H4 (cell line): ENCODE measurements at regions not wholly inside any gene's neighbourhood (a gene's known extent, or its start where the extent isn't known, plus 50 kb on each side); places are given as distances from the start of the nearest gene placed in this dataset.

Source experiments
- DNase-seq: peaks from one replicate; pipeline ENCODE4 v3.0.0-alpha.2; 2015; ENCODE audit warnings: low spot score

DNA sequence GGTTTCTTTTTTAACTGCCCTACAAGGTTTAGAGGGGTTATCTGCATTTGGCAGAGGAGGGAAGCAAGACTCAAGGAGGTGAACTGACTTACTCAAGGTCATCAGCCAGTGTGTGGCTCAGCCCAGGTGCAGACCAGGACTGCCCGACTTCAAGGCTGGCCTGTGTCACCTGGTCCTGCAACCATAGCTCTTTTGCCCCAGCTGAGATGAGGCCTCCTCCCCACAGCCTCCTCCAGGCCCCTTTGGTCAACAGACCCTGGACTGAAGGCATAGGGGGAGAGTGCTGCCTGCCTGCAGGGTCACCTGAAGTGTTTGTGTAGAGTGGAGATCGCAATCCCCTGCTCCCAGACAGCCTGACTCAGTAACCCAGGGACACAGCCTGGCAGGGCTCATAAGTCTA lies 168.5 kb upstream of the GLI2 start:
- no peak for DNase-seq

GRCh38 chr2:120568089-120568974 lies 167.3 kb upstream of the GLI2 start:
- no peak for DNase-seq

- no peak for DNase-seq
Measured at GRCh38 chr2:120568975-120569268, 166.7 kb upstream of the GLI2 start.

GRCh38 chr2:120570001-120570400 lies 165.7 kb upstream of the GLI2 start:
- no peak for DNase-seq

- no peak for DNase-seq
Measured at GRCh38 chr2:120570546-120570945, 165.1 kb upstream of the GLI2 start.

DNA sequence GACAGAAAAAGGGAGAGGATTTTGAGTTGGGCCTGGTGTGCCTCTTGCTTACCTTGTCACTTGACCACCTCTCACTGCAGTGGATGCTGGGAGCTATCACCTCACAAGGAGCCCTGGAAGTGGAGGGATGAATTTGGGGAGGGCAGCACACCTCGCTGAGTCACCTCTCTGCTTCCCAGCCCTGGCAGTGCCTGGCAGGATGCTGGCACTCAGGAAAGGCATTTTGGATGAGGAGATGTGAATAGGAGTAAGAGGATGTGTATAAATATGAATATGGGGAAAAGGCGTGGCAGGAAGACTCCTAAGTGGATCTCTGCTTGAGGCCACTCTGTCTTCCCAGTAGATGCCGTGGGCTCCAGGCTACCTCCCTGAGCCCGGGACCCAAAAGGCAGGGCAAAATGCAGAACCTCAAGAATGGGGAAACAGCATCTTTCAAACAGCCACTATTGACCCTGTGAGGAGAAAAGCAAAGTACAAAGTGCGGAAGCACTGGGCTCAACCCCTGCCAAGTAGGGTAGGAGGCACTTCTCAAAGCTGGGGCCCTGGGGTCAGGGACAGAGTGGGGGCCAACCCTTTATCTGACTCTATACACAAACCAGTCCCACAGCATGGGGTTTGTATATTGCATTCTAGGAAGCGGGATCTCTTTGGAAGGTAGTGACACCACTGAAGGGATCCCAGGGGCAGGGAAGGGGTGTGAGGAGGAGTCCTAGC lies 164.5 kb upstream of the GLI2 start:
- DNase-seq: no peak

- no peak for DNase-seq
Measured at GRCh38 chr2:120572226-120572625, 163.4 kb upstream of the GLI2 start.

- DNase-seq: no peak
Measured at GRCh38 chr2:120574620-120575019, 161.0 kb upstream of the GLI2 start.

- no peak for DNase-seq
Measured at GRCh38 chr2:120575966-120576365, 159.7 kb upstream of the GLI2 start.

- DNase-seq: no peak
Measured at GRCh38 chr2:120576509-120577474, 158.9 kb upstream of the GLI2 start.

DNA sequence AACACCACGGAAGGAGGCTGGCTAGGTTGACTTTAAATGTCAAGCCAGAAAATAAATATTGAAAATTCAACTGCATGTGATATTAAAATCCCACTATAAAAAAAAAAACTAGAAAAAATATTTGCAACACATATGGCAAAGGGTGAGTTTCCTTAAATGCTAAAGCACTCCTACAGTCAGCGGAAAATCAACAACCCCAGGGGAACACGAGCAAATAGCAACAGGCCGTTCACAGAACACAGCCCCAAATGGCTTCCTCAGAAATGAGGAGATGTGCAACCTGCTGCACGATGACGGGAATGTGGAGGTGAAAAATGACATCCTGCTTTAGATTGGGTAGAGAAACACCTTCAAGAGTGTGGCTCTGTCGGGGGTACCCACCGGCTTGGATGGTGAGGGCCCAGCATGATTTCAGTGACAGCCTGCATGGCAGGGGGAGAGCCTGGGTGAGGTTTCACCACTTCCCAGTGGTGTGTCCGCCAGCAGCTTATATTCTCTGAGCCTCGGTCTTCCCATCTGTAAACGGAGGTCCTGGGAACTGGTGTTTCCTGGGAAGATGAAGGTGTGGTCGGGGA lies 157.9 kb upstream of the GLI2 start:
- DNase-seq: no peak

- DNase-seq: no peak
Measured at GRCh38 chr2:120578576-120579352, 156.9 kb upstream of the GLI2 start.

- no peak for DNase-seq
Measured at GRCh38 chr2:120579916-120580685, 155.6 kb upstream of the GLI2 start.

DNA sequence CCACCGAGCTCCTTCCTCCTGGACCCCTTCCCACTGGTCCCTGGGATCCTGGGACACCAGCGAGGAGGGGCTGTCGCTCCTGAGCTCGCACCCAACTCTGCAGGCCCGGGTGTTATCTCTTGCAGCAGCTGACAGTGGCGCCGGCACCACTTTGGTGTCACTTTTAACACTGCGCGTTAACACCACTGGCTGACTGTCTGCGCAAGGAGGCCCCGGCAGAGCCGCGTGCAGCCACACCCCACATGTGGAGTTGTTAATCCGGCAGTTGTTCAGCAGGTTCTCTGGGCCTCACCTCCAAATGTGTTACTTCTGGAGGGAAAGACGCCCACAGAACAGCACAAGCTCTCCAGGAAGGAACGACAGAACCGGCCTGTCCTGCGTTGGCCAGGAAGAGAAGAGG lies 155.0 kb upstream of the GLI2 start:
- DNase-seq: no peak

- no peak for DNase-seq
Measured at GRCh38 chr2:120583121-120583520, 152.5 kb upstream of the GLI2 start.

DNA sequence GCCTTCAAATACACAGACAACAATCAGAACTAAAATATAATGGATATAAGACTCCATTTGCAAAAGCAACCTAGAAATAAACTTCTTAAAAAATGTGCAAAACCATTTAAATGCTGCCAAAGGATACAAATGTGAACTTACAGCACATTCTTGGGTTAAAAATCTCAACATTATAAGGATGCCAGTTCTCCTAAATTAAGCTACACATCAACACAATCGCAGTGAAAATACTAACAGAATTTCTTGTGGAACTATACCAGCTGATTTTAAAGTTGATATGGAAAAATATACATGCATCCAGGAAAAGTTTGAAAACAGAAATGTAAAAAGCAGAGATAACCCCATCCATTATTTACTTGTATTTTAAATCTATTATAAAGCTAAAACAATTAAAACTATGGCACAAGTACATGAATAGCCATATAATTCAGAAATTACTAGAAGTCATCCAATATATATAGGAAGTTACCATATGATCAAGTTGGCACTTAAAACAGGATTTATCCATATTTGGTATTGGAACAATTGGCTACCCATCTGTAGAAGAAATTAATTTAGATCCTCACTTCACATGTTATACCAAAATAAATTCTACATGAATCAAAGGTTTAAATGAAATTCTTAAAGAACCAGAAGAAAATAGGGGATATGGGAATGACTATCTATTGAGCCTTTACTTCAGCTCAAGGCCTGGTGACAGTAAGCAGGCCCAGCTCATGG lies 151.7 kb upstream of the GLI2 start:
- no peak for DNase-seq

GRCh38 chr2:120586507-120587278 lies 149.0 kb upstream of the GLI2 start:
- DNase-seq: no peak

DNA sequence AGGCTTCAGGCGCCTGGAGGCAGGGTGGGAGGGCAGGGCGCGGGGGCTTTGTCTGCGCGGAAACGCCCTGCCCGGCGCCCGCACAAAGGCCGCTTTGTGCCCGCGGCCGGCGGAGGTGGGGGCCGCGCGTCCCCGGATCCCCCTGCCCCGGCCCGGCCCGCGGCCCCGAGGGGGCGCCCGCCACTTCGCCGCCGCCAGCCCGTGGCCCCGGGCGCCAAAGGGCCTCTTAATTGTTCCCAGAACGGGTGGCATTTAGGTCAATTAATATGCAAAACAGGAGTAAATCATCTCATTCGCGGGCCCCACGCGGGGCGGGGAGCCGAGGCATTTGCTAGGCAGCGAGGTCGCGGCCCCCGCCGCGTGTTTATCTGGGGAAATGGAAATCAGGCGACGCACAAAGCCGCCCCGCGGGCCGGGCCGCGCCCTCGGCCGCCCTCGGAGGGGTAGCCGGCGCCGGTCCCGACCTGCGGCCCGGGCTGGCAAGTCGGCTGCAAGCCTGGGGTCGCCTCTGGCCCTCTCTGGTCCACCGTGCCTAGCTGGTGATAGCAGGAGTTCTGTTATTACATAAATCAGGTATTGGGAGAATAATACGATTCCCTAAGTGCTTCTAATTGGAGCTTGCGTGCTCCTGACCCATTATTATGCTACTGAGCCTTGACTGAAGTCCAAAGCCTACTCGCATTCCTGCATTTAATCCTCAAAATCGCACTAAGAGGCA lies 148.2 kb upstream of the GLI2 start:
- no peak for DNase-seq
